Natural killer cell treated with Interleukin-12 subunit alpha and Interleukin-12 subunit beta and Interleukin-15 and Interleukin-18, amount 100 ng/mL, for 72 hours (primary cell): ENCODE measurements at regions not wholly inside any gene's neighbourhood (a gene's known extent, or its start where the extent isn't known, plus 50 kb on each side); places are given as distances from the start of the nearest gene placed in this dataset.

Experiments
- ATAC-seq, 2 donors: fragments of 150-1000 bp; cut with Tn5 transposase in 1 of 2; sonication (Bioruptor Pico), chemical (Tn5 transposase) in 1 of 2; 2 replicates each; pipeline ENCODE4 v1.10.0; 2021
- DNase-seq: peaks from one replicate; pipeline ENCODE4 v3.0.0; 2022; ENCODE audit warnings: low spot score
- H3K27ac Mint-ChIP-seq, 2 donors: 1 replicate in 1 of 2; 2 replicates in 1 of 2; pipeline ENCODE4 v1.8.0; 2022; ENCODE audit warnings: mixed read lengths in 2 of 2, mild to moderate bottlenecking in 1 of 2, moderate library complexity in 1 of 2
- H3K27me3 Mint-ChIP-seq, 2 donors: 1 replicate in 1 of 2; 2 replicates in 1 of 2; pipeline ENCODE4 v1.8.0; 2022; ENCODE audit warnings: mixed read lengths in 2 of 2
- H3K36me3 Mint-ChIP-seq: one replicate; pipeline ENCODE4 v1.8.0; 2022; ENCODE audit warnings: mixed read lengths
- H3K4me1 Mint-ChIP-seq, 2 donors: 1 replicate in 1 of 2; 2 replicates in 1 of 2; pipeline ENCODE4 v1.8.0; 2022; ENCODE audit warnings: low read depth in 2 of 2, mixed read lengths in 2 of 2, mild to moderate bottlenecking in 1 of 2
- H3K4me3 Mint-ChIP-seq: one replicate; pipeline ENCODE4 v1.8.0; 2022; ENCODE audit warnings: mixed read lengths
- H3K9me3 Mint-ChIP-seq: 2 replicates; pipeline ENCODE4 v1.8.0; 2022; ENCODE audit warnings: mixed read lengths

DNA sequence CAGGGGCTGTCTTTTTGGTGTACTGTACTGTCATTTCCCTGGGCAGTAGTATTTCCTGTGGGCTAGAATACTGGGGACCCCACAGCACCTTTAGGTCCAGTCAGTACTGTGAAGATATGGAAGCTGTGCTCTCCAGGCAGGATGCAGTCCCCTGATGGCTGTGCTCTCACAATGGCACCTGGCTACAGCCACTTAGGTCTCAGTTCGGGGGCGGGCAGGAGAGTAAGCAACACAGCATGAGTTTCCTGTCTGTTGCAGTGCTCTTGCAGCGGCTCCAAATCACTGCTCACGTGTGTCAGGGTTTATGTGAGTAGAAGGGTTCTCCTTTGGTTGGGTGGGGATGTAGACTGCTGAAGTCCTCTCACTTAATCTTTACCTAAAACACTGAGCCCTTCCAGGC is 810.4 kb downstream of the DACH1 start:
- H3K9me3 Mint-ChIP-seq, result peaks cover 9% of the 10 kb centered on the region
- DNase-seq (no peak), ATAC-seq (no peak)
- H3K27me3 Mint-ChIP-seq, result no peaks in the 10 kb centered on the region
- H3K27ac Mint-ChIP-seq, result no peak overlapping the region
- H3K36me3 Mint-ChIP-seq, result peaks cover 5% of the 10 kb centered on the region
- H3K4me3 Mint-ChIP-seq, result no peak overlapping the region
- no peaks in the 10 kb centered on the region for H3K4me1 Mint-ChIP-seq

DNA sequence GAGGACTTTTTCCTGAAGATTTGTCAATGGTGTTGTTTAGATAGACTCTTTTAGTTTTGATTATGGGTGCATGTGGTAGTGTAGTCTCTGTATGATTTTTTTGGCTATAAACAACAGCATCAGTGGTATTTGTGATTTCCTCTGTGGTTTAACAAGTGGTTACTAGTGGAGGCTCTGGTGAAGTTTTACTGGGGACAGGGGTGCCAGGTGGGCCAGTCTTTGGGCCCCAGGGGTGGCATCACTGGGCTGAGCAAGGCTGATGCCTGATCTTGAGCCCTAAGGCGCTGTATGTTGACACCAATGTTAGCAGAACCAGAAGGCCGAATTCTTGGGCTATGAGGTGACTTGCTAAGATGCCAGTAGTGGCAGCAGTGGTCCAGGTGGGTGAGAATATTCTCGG is 811.4 kb downstream of the DACH1 start:
- H3K9me3 Mint-ChIP-seq, result peaks cover 9% of the 10 kb centered on the region
- H3K27ac Mint-ChIP-seq, result no peak overlapping the region
- no peak overlapping the region for H3K4me3 Mint-ChIP-seq
- H3K27me3 Mint-ChIP-seq, result no peaks in the 10 kb centered on the region
- no peak for ATAC-seq
- DNase-seq, result no peak
- H3K4me1 Mint-ChIP-seq, result no peaks in the 10 kb centered on the region
- no peaks in the 10 kb centered on the region for H3K36me3 Mint-ChIP-seq

DNA sequence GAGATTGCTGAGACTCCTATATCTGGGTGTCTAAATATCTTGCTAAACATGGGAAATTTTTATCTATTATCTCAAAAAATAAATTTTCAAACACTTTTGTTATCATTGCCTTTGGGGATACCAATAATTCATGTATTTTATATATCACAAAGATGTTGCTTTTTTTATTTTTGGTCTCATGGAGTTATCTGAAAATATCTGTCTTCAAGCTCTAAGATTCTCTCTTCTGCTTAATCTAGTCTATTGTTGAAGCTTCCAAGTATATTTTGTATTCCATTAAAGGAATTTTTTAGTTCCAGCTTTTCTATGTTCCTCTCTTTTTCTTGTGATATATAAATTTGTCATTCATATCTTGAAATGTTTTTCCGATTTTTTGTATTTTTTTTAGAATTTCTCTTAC is 812.0 kb downstream of the DACH1 start:
- no peaks in the 10 kb centered on the region for H3K4me1 Mint-ChIP-seq
- H3K9me3 Mint-ChIP-seq, result peaks cover 9% of the 10 kb centered on the region
- ATAC-seq (no peak), DNase-seq (no peak)
- no peak overlapping the region for H3K27ac Mint-ChIP-seq
- H3K27me3 Mint-ChIP-seq, result no peaks in the 10 kb centered on the region
- H3K36me3 Mint-ChIP-seq, result no peaks in the 10 kb centered on the region
- no peak overlapping the region for H3K4me3 Mint-ChIP-seq

DNA sequence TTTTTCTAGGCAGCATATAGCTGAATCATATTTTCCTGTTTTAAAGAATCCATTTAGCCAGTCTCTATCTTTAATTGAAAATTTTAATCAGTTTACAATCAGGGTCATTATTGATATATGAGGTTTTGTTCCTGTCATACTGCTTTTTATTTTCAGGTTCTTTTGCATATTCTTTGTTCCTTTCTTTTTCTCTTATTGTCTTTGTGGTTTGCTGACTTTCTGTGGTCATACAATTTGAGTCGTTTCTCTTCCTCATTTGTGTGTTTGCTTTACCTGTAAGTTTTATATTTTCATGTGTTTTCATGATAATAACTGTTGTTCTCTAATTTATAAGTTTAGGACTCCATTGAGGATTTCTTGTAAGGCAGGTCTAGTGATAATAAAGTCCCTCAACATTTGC is 812.6 kb downstream of the DACH1 start:
- Mint-ChIP-seq H3K9me3 (peaks cover 12% of the 10 kb centered on the region), H3K4me3 (no peak overlapping the region), H3K27me3 (no peaks in the 10 kb centered on the region), H3K27ac (no peak overlapping the region), H3K36me3 (no peaks in the 10 kb centered on the region), H3K4me1 (no peaks in the 10 kb centered on the region)
- ATAC-seq (no peak), DNase-seq (no peak)

DNA sequence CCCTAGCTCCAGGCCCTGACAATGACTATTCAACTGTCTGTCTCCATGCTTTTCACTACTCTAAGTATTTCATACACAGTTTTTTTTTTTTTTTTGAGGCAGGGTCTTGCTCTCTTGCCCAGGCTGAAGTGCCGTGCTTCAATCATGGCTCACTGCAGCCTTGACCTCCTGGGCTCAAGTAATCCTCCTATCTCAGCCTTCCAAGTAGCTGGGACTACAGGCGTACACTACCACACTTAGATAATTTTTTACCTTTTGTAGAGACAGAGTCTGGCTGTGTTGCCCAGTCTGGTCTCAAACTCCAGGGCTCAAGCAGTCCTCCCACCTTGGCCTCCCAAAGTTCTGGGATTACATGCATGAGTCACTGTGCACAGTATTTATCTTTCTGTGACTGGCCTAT is 815.4 kb downstream of the DACH1 start:
- peaks cover 12% of the 10 kb centered on the region for H3K9me3 Mint-ChIP-seq
- no peak for ATAC-seq
- H3K36me3 Mint-ChIP-seq, result no peaks in the 10 kb centered on the region
- H3K4me3 Mint-ChIP-seq, result no peak overlapping the region
- no peak overlapping the region for H3K27ac Mint-ChIP-seq
- no peaks in the 10 kb centered on the region for H3K4me1 Mint-ChIP-seq
- no peak for DNase-seq
- no peaks in the 10 kb centered on the region for H3K27me3 Mint-ChIP-seq

DNA sequence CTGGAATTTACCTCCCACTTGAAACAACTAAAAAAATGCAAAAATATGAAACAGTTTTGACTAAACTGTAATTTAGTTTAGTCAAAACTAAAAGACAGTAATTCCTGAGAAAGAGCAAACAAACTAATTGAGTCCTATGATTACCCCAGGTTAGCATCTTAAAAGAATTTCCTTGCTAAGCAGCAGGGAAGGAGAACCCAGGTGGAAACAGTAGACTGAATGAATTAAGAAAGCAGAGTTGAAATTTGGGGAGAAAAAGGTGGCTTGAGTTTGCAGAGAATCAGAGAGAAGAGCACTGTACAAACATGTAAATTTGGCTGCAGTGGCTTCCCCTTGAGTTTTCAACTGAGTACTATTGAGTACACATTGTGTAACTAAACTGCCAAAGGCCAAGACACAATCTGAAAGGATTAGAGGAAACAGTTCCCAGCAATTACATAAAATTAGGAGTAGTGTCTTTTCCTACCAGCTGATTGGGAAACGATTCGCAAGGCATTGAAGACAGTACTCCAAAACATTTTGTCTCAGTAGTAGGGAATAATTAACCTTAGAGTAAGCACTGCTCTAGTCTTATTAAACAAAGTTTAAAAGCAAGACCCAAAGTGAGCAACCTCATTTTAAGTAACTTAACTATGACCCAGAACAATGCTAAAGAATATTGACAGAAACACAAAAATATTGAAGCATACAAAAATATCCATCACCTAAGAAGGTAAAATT is 820.5 kb downstream of the DACH1 start:
- no peak for ATAC-seq
- no peak for DNase-seq
- Mint-ChIP-seq H3K36me3 (no peaks in the 10 kb centered on the region), H3K4me3 (no peak overlapping the region), H3K27me3 (no peaks in the 10 kb centered on the region), H3K9me3 (peaks cover 10% of the 10 kb centered on the region), H3K4me1 (no peaks in the 10 kb centered on the region), H3K27ac (no peak overlapping the region)

DNA sequence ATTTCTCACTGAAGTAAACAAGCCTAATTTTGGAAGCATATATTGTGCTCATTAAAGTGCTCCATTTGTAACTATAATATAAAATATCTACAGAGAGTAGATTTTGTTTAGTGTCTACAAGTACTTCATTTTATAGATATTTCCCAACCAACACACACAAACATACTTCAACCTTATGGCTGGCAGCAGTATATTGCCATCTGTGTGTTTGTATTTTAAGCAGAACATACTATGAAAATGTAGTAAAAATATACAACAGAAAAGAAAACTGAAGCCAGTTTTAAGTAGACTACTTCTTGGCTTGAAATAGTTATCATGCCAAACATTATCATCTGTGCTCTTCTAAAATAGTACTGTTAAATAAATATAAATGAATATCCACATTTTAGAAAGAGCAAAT is 821.9 kb downstream of the DACH1 start:
- Mint-ChIP-seq H3K9me3 (peaks cover 9% of the 10 kb centered on the region), H3K27ac (no peak overlapping the region), H3K4me3 (no peak overlapping the region), H3K4me1 (no peaks in the 10 kb centered on the region), H3K36me3 (no peaks in the 10 kb centered on the region), H3K27me3 (no peaks in the 10 kb centered on the region)
- no peak for DNase-seq
- no peak for ATAC-seq

DNA sequence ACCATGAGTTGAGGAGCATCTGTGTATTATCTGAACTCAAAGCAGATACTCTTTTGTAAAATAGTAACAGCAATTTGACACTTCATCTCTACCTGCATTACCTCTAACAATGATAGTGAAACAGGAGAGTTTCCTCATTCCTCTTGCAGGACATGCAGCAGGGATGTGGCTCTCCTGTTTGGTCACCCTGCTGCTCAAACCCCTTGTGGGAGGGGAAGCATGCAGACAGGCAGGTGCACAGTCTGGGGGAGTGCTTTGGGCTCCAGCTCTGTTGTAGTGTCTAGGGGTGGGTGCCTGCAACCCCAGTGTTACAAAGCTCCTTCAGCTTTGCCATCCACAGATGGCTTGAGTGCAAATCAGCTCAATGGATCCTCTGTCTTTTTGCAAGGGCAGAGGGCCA is 827.6 kb downstream of the DACH1 start:
- no peaks in the 10 kb centered on the region for H3K27me3 Mint-ChIP-seq
- no peak overlapping the region for H3K27ac Mint-ChIP-seq
- no peak overlapping the region for H3K4me3 Mint-ChIP-seq
- peaks cover 17% of the 10 kb centered on the region for H3K9me3 Mint-ChIP-seq
- H3K4me1 Mint-ChIP-seq, result no peaks in the 10 kb centered on the region
- DNase-seq (no peak), ATAC-seq (no peak)
- H3K36me3 Mint-ChIP-seq, result no peaks in the 10 kb centered on the region

DNA sequence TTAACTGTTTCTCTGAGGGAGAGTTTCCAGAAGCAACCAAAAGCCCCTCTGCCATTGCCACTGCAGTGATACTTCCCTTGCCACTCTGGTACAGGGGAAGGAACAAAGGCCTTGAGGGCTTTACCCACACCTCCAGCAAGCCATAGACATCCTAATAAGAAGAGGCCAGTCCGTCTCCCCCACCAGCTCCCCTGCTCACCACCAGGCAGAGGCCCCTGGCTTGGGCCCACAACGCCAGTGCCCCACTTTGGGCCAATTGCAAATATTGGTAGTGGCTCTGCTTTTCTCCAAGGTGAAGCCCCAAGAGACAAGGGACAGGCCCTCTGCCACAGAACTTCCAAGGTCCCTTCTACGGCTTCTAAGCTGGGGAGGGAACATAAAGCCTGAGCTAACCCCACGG is 833.0 kb downstream of the DACH1 start:
- Mint-ChIP-seq H3K27ac (no peak overlapping the region), H3K36me3 (no peaks in the 10 kb centered on the region), H3K27me3 (no peaks in the 10 kb centered on the region), H3K4me3 (no peak overlapping the region), H3K9me3 (peaks cover 19% of the 10 kb centered on the region), H3K4me1 (no peaks in the 10 kb centered on the region)
- ATAC-seq, result no peak
- no peak for DNase-seq

DNA sequence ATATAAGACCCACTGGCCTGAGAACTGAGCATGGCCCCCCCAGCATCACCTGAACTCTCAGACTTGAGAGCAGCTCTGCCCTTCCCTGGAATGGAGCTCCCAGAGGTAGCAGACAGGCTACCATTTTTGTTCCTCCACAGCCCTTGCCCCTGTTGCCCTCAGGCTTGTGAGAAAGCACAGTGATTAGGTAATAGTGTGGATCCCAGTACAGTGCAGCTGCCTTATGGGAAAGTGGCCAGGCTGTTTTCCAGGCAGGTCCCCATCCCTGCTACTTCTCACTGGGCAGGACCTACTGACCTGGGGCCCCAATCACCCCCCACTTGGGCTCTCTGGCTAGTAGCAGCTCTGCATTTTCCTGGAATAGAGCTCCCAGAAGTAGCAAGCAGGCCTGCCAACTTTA is 834.0 kb downstream of the DACH1 start:
- ATAC-seq (no peak), DNase-seq (no peak)
- Mint-ChIP-seq H3K4me3 (no peak overlapping the region), H3K9me3 (peaks cover 22% of the 10 kb centered on the region), H3K27ac (no peak overlapping the region), H3K36me3 (peaks cover 4% of the 10 kb centered on the region), H3K4me1 (no peaks in the 10 kb centered on the region), H3K27me3 (no peaks in the 10 kb centered on the region)

DNA sequence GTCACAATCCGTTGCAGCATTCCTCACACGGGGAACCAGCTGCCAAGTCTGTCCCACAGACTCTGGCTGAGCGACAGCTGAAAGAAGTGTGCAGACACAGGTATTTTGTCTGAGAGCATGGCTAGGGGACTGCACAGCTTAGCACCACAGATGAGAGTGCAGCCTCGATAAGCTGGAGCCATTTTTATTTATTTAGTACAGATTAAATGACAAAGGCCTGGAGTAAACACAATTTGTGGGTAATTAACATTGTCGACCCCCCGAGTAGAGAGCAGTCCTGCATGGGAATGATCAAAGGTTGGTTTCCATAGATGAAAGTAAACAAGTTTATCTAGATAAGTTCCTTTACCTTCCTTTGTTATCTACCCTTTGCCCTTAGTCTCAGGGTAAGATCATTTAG is 836.2 kb downstream of the DACH1 start:
- H3K9me3 Mint-ChIP-seq, result peaks cover 17% of the 10 kb centered on the region
- no peak for ATAC-seq

DNA sequence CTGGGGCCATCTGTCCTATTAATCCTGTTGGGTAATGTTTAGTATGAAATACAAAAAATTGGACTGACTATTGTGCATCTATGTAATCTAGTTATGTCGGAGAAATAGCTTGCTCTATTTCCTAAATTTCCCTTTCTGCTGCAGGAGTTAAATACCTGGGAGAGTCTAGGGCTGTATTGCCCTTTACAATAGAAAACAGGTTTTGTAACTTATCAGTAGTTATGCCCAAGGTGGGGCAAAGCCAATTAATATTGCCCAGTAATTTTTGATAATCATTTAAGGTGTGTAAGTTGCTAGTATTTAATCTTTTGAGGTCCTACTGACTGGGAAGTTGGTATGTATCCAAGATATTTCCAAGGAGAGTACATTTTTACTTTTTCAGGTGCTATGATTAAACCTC is 838.1 kb downstream of the DACH1 start:
- no peak for DNase-seq
- no peak overlapping the region for H3K4me3 Mint-ChIP-seq
- peaks cover 6% of the 10 kb centered on the region for H3K36me3 Mint-ChIP-seq
- H3K27ac Mint-ChIP-seq, result no peak overlapping the region
- H3K4me1 Mint-ChIP-seq, result no peaks in the 10 kb centered on the region
- no peak for ATAC-seq
- no peaks in the 10 kb centered on the region for H3K27me3 Mint-ChIP-seq
- peaks cover 13% of the 10 kb centered on the region for H3K9me3 Mint-ChIP-seq

More for the DNA sequence above, 836.2 kb downstream of the DACH1 start:
- peaks cover 6% of the 10 kb centered on the region for H3K36me3 Mint-ChIP-seq
- H3K4me3 Mint-ChIP-seq, result no peak overlapping the region
- H3K27me3 Mint-ChIP-seq, result no peaks in the 10 kb centered on the region
- H3K27ac Mint-ChIP-seq, result no peak overlapping the region
- no peaks in the 10 kb centered on the region for H3K4me1 Mint-ChIP-seq
- DNase-seq, result no peak

DNA sequence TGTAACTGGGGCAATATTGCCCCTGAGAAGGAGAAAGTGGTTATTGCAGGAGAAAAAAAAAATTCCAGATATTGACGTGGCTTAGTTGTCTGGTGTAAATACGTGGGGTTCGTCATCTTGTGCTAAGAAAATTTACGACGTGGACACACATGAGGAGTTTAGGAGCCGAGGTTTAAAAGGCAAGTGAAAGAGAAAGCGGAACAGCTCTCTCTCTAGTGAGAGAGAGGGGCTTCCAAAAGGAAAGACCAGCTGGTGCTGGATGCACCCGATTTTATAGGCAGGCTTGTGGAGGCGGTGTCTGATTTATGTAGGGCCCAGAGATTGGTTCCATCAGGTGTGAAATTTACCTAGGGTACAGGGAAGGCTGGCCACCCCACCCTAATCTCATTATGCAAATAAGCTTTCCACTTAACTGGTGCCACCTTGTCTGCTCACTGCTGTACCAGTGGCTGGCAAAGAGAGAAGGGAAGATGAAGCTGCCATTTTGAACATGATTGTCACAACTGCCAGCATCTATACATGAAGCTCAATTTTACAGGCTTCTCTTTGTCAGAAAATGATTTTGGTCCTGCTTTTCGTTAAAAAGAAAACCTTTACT is 845.1 kb downstream of the DACH1 start:
- Mint-ChIP-seq H3K27me3 (no peaks in the 10 kb centered on the region), H3K27ac (no peak overlapping the region), H3K4me3 (no peak overlapping the region), H3K4me1 (no peaks in the 10 kb centered on the region), H3K9me3 (peaks cover 5% of the 10 kb centered on the region), H3K36me3 (peaks cover 5% of the 10 kb centered on the region)
- DNase-seq (no peak), ATAC-seq (no peak)

DNA sequence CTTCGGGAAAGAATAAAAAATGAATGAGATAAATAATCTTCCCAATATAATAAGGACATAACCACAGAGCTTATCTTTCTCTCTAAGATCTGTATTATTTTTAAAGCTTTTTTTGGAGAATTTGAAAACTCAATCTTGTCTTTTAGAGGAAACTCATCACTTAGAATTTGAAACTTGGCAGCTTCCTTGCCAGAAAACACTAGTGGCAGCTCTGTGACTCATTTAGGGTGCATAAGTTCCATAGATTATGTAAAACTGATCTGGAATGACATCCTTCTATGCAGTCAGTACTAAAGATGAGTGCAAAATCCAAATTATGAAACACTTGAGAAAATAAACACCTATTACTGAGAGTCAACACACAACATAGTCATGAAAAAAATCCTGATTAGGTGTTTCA is 848.0 kb downstream of the DACH1 start:
- Mint-ChIP-seq H3K27me3 (no peaks in the 10 kb centered on the region), H3K9me3 (peaks cover 10% of the 10 kb centered on the region), H3K36me3 (peaks cover 5% of the 10 kb centered on the region), H3K4me3 (no peak overlapping the region), H3K27ac (no peak overlapping the region), H3K4me1 (no peaks in the 10 kb centered on the region)
- ATAC-seq (no peak), DNase-seq (no peak)

DNA sequence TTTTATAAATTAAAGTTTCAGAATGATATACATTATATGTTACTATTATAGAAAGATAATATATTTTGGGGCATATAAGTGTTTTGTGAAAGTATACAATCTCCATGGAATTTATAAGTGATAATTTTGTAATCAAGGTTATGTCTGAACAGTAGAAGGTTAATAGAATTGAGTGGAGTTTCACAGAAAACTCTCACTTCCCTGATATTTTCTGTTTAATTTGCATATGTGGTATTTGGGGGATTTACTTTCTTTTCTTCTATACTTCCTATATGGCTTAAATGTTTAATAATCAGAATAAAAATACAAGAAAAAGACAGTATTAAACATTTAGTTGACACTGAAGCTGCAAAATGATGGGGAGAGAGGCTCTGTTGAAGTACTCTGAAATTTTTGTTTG is 848.5 kb downstream of the DACH1 start:
- DNase-seq, result no peak
- Mint-ChIP-seq H3K9me3 (peaks cover 10% of the 10 kb centered on the region), H3K27me3 (no peaks in the 10 kb centered on the region), H3K36me3 (peaks cover 5% of the 10 kb centered on the region), H3K4me3 (no peak overlapping the region), H3K4me1 (no peaks in the 10 kb centered on the region), H3K27ac (no peak overlapping the region)
- no peak for ATAC-seq
